GM19240 (cell line): ENCODE measurements at regions not wholly inside any gene's neighbourhood (a gene's known extent, or its start where the extent isn't known, plus 50 kb on each side); places are given as distances from the start of the nearest gene placed in this dataset.
"Not testable (repeated sequence)": the region's sequence is repeated elsewhere in the genome, so short reads cannot be mapped to it uniquely, and the experiment has no call there.

ENCODE experiments used
- DNase-seq: peaks from one replicate; pipeline ENCODE4 v3.0.0; 2011; ENCODE audit warnings: low spot score; ENCODE audit not compliant: insufficient read length

- no peak for DNase-seq
Observed at GRCh38 chr17:70987867-70988340, 818.6 kb downstream of the KCNJ2 start.

- DNase-seq = no peak
Observed at GRCh38 chr17:70988622-70989021, 819.3 kb downstream of the KCNJ2 start.

- DNase-seq = no peak
Observed at GRCh38 chr17:70989280-70989679, 819.9 kb downstream of the KCNJ2 start.

DNA sequence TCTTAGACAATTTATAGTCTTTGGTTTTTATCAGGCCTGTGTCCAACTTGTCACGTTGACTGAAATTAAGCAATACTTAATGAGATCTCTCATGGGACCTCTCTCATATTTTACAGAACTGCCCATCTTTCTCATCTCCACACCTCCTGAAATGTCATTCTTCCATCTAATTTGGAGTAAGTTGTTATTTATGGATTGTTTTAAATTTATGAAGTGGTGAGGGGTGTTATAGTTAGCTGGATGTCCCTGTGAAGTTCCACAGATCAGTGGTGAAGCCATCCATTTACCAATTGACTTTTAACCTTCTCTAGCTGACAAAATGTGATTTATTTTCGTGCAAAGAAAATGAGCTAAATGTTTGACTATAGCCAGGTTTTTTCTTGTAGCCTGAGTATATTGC, 824.9 kb downstream of the KCNJ2 start:
- no peak for DNase-seq

GRCh38 chr17:70995997-70996396, 826.7 kb downstream of the KCNJ2 start:
- no peak for DNase-seq

- no peak for DNase-seq
Observed at GRCh38 chr17:71003736-71004135, 834.4 kb downstream of the KCNJ2 start.

GRCh38 chr17:71004413-71004812, 835.1 kb downstream of the KCNJ2 start:
- no peak for DNase-seq

DNA sequence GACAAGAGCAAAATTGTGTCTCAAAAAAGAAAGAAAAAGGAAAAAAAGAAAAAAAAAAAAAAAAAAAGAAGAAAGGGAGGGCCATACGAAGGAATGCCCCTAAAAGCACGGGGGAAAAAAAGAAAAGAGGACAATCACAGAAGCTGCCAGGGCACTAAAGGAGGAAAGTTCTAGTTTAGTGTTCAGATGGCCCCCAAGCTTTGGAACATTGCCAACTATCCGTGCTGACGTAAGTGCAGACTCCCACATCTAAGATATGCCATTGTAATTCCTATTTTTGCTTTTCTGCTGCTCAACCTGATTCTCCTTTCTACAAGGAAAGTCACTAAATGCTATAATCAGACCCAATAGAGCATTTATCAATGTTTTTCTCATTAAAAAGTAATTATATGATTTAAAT, 842.1 kb downstream of the KCNJ2 start:
- no peak for DNase-seq

- no peak for DNase-seq
Observed at GRCh38 chr17:71019699-71020098, 850.4 kb downstream of the KCNJ2 start.

- DNase-seq = no peak
Observed at GRCh38 chr17:71022758-71023157, 853.4 kb downstream of the KCNJ2 start.

- DNase-seq = no peak
Observed at GRCh38 chr17:71023249-71024030, 854.1 kb downstream of the KCNJ2 start.

GRCh38 chr17:71024172-71024571, 854.8 kb downstream of the KCNJ2 start:
- DNase-seq = no peak

GRCh38 chr17:71024969-71025368, 855.6 kb downstream of the KCNJ2 start:
- no peak for DNase-seq

- no peak for DNase-seq
Observed at GRCh38 chr17:71029246-71029645, 859.9 kb downstream of the KCNJ2 start.

DNA sequence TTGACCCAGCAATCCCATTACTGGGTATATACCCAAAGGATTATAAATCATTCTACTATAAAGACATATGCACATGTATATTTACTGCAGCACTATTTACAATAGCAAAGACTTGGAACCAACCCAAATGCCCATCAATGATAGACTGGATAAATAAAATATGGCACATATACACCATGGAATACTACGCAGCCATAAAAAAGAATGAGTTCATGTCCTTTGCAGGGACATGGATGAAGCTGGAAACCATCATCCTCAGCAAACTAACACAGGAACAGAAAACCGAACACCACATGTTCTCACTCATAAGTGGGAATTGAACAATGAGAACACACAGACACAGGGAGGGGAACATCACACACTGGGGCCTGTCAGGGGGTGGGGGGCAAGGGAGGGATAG, 862.0 kb downstream of the KCNJ2 start:
- not testable (repeated sequence) for DNase-seq

DNA sequence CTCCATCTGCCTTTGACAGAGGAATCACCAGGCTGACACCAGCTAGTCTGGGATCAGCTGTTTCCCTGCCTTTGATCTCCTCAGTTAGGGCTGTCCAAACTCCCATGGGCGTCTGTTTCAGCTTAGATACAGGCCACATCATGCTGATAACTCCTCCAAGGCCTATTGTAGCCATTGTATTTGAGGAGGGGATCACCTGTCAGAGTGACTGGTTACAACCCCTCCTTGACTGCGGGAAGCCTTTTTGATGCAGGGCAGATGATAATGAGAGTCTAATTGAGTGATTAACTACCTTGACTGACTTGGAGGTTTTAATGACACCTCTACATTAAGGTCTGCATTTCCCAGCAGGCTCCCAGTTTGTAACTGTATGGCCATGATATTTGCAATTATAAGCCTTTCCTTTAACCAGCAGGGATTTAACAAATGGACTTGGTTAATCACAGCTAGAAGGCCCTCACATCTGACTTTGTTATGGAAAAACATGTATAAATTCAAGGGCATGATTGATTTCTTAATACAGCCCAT, 863.5 kb downstream of the KCNJ2 start:
- no peak for DNase-seq

DNA sequence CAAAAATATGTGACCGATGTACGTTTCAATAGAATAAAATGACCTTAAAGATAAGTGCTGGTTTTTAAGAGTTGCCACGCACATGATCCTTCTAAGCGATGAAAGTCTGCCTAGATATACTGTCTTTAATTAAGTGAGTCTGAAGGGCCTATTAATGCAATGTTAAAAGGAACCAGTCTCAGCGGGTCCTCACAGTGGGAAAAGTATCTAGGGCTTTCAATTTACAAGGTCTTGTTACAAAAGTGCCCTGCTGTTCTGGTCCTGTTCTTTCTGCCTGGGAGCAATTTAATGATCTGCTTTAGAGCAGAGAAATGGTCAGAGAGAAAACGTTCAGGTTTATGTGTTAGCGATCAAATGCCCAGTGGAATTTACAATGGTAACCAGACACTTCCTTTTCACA, 864.0 kb downstream of the KCNJ2 start:
- DNase-seq = no peak

GRCh38 chr17:71035226-71035625, 865.9 kb downstream of the KCNJ2 start:
- no peak for DNase-seq

GRCh38 chr17:71037386-71037785, 868.1 kb downstream of the KCNJ2 start:
- no peak for DNase-seq

DNA sequence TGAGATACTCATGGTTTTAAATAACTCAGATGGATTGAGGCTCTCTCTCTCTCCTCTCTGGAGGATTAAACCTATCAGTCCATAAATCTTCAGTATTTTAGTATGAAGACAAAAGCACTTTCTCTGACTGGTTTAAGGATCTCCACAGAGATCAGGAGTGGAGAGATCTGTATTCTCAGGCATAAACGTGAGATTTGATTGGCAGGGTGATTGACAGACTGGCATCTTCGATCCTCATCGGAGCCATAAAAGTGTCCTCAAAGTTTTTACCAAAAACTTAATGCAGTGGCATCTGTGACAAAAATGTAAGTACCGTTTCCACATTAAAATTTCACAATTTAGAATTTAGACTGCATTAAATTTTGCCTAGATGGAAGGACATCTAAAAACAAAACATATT, 870.1 kb downstream of the KCNJ2 start:
- no peak for DNase-seq

- DNase-seq = no peak
Observed at GRCh38 chr17:71052971-71053370, 883.6 kb downstream of the KCNJ2 start.

DNA sequence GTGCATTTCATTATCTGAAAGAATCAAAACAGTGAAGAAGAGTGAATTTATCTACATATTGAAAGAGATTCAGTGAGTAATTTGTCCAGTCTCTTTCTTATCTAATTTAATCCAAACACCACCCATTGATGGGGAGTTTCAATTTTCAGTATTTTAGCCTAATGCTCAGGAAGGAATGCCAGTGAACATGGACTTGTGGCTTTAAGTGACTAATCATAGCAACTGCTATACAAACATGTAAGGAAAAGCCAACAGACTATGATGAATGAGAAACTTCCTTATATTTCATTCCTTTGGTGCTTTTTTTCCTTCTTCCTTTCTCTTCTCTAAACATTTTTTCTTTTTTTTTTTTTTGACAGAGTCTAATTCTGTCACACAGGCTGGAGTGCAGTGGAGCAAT, 885.8 kb downstream of the KCNJ2 start:
- DNase-seq = no peak

- DNase-seq = no peak
Observed at GRCh38 chr17:71057448-71057847, 888.1 kb downstream of the KCNJ2 start.
